ENCODE measurements at regions not wholly inside any gene's neighbourhood (a gene's known extent, or its start where the extent isn't known, plus 50 kb on each side); places are given as distances from the start of the nearest gene placed in this dataset.

GRCh38 chr14:104464907-104465306, 114.7 kb upstream of the C14orf180 start:
- H3K9me3 Mint-ChIP-seq: peaks cover 19% of the 10 kb centered on the region
- no peak for TF ChIP-seq CTCF (IDR thresholded peaks at IDR 0.05)
- H3K27ac Mint-ChIP-seq: no peak overlapping the region
- DNase-seq: no peak
- H3K27me3 Mint-ChIP-seq (ENCODE audit: low read depth, poor library complexity): peaks cover 95% of the 10 kb centered on the region
- no peak overlapping the region for H3K4me3 Mint-ChIP-seq
- H3K36me3 Mint-ChIP-seq (ENCODE audit: low read depth): no peaks in the 10 kb centered on the region
- H3K4me1 Mint-ChIP-seq: peaks cover 8% of the 10 kb centered on the region

- no peak for DNase-seq
- peaks cover 4% of the 10 kb centered on the region for H3K4me1 Mint-ChIP-seq
- H3K9me3 Mint-ChIP-seq: peaks cover 19% of the 10 kb centered on the region
- no peaks in the 10 kb centered on the region for H3K36me3 Mint-ChIP-seq (ENCODE audit: low read depth)
- peaks cover 95% of the 10 kb centered on the region for H3K27me3 Mint-ChIP-seq (ENCODE audit: low read depth, poor library complexity)
- TF ChIP-seq CTCF (IDR thresholded peaks at IDR 0.05): no peak
- no peak overlapping the region for H3K4me3 Mint-ChIP-seq
- no peak overlapping the region for H3K27ac Mint-ChIP-seq
Measured at GRCh38 chr14:104465482-104466390, 113.8 kb upstream of the C14orf180 start.

GRCh38 chr14:104467236-104467635, 112.3 kb upstream of the C14orf180 start:
- TF ChIP-seq CTCF (IDR thresholded peaks at IDR 0.05): no peak
- no peak for DNase-seq
- Mint-ChIP-seq H3K27ac (no peak overlapping the region), H3K27me3 (ENCODE audit: low read depth, poor library complexity) (peaks cover 89% of the 10 kb centered on the region), H3K4me1 (no peaks in the 10 kb centered on the region), H3K4me3 (no peak overlapping the region), H3K9me3 (peaks cover 19% of the 10 kb centered on the region), H3K36me3 (ENCODE audit: low read depth) (no peaks in the 10 kb centered on the region)

GRCh38 chr14:104467641-104468040, 111.9 kb upstream of the C14orf180 start:
- peaks cover 19% of the 10 kb centered on the region for H3K9me3 Mint-ChIP-seq
- no peaks in the 10 kb centered on the region for H3K36me3 Mint-ChIP-seq (ENCODE audit: low read depth)
- H3K4me1 Mint-ChIP-seq: no peaks in the 10 kb centered on the region
- no peak overlapping the region for H3K27ac Mint-ChIP-seq
- no peak for DNase-seq
- no peak for TF ChIP-seq CTCF (IDR thresholded peaks at IDR 0.05)
- H3K27me3 Mint-ChIP-seq (ENCODE audit: low read depth, poor library complexity): peaks cover 85% of the 10 kb centered on the region
- H3K4me3 Mint-ChIP-seq: no peak overlapping the region

- H3K9me3 Mint-ChIP-seq: peaks cover 19% of the 10 kb centered on the region
- DNase-seq: no peak
Measured at GRCh38 chr14:104469591-104469990, 110.0 kb upstream of the C14orf180 start.

More at GRCh38 chr14:104469591-104469990, 110.0 kb upstream of the C14orf180 start:
- peaks cover 9% of the 10 kb centered on the region for H3K4me1 Mint-ChIP-seq
- no peaks in the 10 kb centered on the region for H3K36me3 Mint-ChIP-seq (ENCODE audit: low read depth)
- peaks cover 68% of the 10 kb centered on the region for H3K27me3 Mint-ChIP-seq (ENCODE audit: low read depth, poor library complexity)
- TF ChIP-seq CTCF (IDR thresholded peaks at IDR 0.05): no peak
- H3K4me3 Mint-ChIP-seq: no peak overlapping the region
- H3K27ac Mint-ChIP-seq: no peak overlapping the region
